GM21526 (cell line): ENCODE measurements at regions not wholly inside any gene's neighbourhood (a gene's known extent, or its start where the extent isn't known, plus 50 kb on each side); places are given as distances from the start of the nearest gene placed in this dataset.

Source experiments
- ATAC-seq: cut with Tn5 transposase; IDR thresholded peaks from one replicate; pipeline ENCODE4 v1.9.1; 2021; ENCODE audit warnings: moderate library complexity; ENCODE audit not compliant: unreplicated experiment, low FRiP score

DNA sequence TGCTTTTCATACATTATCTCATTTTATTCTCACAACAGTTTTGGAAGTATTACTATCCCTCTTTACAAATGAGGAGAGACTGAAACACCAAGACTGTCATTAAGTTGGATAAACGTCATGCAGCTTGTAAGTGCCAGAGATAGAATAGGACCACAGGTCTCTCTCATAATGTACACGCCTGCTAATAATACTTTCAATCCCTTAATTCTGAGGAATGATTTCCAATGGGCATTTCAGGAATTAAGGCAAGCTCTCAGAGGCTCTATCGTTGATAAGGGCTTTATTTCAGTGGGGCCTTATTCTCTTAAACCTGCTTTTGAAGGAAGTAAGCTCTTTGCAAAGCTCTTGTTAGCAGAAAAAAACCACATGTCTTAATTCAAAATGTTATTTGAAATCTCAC lies 229.1 kb downstream of the NFKBIZ start:
- no peak for ATAC-seq

DNA sequence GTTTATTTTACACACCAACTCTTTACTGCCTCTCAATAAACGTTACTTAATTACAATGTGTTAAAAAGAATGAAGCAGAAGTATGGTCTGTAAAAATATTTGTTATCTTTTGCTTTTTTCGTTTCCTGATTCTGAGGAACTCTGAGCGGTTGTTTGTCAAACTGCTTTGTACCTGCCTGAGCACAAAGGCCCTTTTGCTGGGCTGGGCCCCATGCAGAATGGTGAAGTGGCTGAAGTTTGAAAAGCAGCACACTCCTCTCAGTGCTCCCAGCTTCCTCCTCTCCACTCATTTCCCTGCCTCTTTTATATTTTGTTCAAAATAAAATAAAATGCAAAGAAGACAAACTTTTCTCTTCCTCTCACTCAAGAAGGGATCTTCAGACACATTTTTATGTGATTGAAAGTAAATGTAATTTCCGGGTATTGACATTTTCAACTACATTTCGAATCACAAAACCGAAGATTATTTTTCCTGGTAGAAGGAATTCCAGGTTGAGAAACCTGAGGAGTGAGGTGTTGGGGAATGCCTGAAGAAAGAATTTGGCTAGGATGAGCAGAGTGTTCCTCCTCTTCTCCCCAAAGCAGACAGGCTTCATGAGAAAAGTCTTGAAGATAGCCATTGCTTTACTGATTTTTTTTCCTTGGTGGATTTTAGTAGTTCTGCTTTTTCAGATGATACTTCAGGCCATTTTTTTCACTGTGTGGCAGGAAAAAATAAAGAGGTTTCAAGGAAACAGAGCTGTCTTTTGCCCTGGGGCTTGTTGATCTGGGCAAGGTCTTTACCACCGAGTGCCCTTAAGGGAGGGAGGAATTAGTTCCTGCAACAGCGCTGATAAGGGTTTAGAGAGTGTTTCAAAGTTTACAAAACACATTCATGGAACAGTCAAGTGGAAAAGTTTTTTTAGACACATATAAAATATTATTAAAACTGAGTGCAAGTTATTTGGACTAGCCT lies 229.8 kb downstream of the NFKBIZ start:
- ATAC-seq, result no peak

- no peak for ATAC-seq
These were observed 230.5 kb downstream of the NFKBIZ start for GRCh38 chr3:102079809-102080197.

DNA sequence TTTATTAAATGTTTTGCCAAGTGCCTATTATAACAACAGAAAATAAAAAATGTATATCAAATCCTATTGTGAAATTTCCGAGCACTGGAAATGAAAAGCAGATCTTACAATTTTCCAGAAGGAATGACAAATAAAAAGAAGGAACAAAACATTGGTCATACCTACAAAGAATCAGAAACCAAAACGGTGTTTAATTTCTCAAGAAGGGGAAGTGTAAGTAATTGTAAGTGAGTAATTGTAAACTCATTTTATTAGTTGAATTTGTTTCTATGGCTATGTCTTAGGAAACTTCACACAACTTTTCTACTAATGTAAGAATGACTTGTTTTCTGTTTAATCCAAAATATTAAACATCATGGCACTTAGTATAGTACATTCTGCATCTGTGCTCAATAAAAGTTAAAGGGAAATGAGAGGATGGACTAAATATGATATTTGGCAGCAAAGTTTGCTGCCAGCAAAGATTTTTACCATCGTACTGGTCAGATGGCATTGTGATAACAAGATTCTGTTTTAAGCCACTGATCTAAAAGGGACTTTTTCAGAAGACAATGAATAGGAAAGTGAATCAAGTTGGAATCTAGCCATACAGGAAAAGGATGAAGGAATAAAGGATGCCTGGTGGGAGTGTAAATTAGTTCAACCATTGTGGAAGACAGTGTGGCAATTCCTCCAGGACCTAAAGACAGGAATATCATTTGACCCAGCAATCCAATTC lies 232.4 kb downstream of the NFKBIZ start:
- no peak for ATAC-seq

DNA sequence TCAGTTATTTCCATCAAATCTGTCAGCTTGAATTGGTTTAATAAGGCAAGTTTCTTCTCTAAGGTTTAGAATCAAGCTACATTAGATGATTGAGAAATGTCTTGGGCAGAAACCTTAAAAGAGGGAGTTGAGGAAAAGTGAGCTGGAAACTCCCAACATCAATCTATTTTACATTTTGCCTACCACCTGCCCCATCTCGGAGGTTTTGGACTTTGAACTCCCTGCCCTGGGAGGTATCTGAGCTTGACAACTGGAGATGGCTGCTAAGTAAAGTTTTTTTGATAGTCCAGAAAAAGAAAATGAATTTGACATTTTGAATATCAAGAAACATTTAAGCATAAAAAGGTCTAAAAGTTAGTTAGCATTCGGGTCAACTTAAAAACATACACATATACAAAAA lies 234.2 kb downstream of the NFKBIZ start:
- no peak for ATAC-seq

GRCh38 chr3:102084006-102084405 lies 234.7 kb downstream of the NFKBIZ start:
- ATAC-seq, result no peak

GRCh38 chr3:102084704-102085103 lies 235.4 kb downstream of the NFKBIZ start:
- ATAC-seq, result no peak

DNA sequence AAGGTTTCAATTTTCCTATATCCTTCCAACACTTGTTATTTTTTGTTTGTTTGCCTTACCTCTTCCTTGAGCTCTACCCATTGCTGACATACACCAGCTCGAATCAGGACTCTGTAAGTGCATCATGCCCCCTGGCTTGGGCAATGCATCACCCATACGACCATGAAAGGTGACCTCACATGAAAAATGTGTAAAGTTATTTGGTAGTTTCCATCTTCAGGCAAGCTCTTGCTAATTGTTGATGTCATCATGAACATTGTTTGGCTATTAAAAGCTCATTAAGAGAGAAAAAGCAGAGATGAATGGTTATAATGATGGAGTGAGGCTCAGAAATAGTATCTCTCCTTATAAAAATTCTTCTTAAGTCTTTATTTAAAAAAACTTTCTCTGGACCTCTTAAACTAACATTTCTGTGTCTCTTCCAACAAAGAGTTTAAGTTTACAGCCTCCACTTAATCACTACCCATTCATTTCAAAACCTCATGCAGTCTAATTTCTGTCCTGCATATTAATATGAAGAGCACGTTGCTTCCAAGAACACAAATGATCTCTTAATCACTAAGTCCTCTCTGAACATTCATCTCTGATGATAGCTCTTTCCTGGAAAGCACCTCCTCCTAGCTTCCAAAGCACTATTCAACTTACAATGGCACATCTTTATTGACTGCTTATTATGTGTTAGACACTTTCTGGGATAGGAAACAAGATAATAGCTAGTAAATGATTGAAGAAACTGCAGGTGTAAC lies 236.3 kb downstream of the NFKBIZ start:
- no peak for ATAC-seq

DNA sequence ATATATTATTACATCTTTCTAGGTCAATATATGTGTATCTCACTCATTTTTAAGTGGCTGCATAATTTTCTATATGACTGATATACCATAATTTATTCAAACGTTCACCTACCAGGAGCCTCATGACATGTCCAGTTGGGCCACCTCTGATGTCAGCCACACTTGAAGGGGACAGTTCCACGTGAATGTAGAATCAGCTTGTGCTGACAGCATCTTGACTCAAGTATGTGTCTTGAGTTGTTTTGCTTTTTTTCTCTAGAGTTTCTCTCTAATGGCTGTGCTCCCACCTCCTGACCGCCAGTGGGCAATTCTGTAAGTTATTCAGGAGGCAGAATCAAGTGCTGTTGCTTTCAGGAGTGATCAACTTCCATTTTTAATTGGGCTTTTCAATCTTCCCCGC lies 237.9 kb downstream of the NFKBIZ start:
- no peak for ATAC-seq

GRCh38 chr3:102089239-102089638 lies 239.9 kb downstream of the NFKBIZ start:
- ATAC-seq, result no peak

- no peak for ATAC-seq
These were observed 240.8 kb downstream of the NFKBIZ start for GRCh38 chr3:102089904-102090720.

DNA sequence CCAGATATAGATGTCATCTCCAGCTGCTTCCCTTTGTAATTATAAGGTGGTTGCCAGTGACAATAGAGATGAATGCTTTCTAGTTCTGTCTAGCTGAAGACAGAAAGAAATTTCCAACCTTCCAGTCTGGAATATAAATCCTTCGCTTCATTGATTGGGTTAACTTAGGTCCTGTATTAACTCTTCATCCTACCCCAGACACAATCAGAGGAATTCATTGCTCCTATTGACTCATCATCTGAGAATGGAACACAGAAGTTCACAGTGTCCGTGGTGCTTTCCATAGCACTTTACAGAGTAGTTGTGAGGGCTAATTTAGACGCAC lies 241.4 kb downstream of the NFKBIZ start:
- ATAC-seq, result no peak

- no peak for ATAC-seq
These were observed 242.0 kb downstream of the NFKBIZ start for GRCh38 chr3:102091358-102091757.

DNA sequence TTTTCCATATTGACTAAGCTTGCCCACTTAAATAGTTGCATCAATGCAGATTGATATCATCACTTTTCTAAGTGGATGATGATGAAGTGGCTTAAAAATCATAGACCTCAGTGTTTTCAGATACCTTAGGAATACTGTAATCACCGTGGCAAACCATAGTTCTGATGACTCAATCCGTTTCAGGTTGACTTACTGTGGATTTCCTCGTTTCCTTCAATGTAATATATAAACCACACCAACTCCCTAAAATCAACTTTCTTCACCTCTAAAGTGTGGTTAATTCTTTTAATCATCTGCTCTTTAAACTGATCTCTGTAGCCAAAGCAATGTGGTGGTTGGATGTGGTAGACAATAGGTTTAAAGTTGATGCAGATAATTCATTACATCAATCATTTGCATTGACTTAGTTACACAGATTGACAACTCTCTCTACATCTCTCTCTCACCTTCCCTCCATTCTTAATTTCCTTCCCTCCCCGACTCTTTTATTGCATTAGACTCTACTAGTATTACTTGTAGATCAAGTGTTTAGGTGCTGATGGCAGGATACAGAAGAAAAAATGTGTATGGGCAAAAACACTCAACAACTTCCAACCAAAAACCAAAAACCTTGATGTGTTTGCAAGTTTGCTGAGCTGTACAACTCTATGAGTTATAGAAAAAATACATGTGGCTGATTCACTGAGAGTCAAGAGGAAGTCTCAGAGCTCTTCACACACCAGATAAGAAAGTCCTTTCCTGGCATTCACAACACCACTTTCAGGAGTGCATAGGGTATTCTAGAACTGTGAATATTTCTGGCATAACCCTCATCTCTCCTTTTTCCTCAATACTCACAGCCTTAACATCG lies 243.5 kb downstream of the NFKBIZ start:
- ATAC-seq, result no peak

DNA sequence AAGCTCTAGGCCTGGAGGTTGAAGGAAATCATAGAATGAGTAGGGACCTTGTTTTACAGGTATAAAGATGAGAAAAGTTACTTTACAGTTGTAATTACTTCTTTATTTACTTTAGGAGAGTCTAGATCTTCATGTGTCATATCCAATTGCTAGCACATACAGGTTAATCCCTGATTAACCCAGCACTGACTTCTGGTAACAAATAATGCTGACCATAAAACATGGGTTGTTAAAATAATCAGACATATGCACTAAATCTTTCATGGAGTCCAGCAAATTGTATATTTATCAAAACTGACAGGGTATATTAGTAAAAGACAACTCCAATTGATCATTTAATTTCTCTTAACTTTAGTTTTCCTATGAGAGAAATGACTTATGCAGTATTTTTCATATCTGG lies 245.2 kb downstream of the NFKBIZ start:
- no peak for ATAC-seq

GRCh38 chr3:102095383-102095782 lies 246.1 kb downstream of the NFKBIZ start:
- no peak for ATAC-seq

DNA sequence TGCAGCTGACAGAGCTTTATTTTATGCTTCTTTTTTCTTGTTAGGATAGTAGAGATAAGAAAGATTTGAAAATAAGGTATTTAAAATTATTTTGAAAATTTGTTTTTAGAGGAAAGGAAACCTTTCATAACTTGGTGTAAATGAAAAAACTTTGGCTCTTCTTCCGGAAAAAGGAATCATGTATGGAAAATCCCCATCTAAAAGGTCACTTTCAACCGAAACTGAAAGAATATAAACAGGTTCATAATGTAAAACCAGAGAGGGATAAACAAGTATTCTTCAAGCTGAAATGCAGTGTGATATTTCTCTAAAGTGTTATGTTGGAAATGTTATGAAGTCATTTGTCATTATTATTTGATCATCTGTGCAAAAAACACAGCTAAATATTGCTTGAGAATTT lies 246.8 kb downstream of the NFKBIZ start:
- no peak for ATAC-seq

- no peak for ATAC-seq
These were observed 249.0 kb downstream of the NFKBIZ start for GRCh38 chr3:102098130-102098885.

GRCh38 chr3:102099913-102100312 lies 250.6 kb downstream of the NFKBIZ start:
- no peak for ATAC-seq
